Mucosa of stomach (tissue), 1 donor: ENCODE measurements at regions not wholly inside any gene's neighbourhood (a gene's known extent, or its start where the extent isn't known, plus 50 kb on each side); places are given as distances from the start of the nearest gene placed in this dataset.

Source experiments
- H3K27me3 ChIP-seq: one replicate; pipeline ENCODE4 v1.7.0; 2013; ENCODE audit warnings: mild to moderate bottlenecking, low read length; ENCODE audit not compliant: control insufficient read depth, insufficient read depth
- H3K36me3 ChIP-seq: one replicate; pipeline ENCODE4 v1.7.0; 2013; ENCODE audit warnings: low read length; ENCODE audit not compliant: control insufficient read depth, insufficient read depth
- H3K4me1 ChIP-seq: one replicate; pipeline ENCODE4 v1.7.0; 2013; ENCODE audit warnings: mild to moderate bottlenecking, low read length; ENCODE audit not compliant: control insufficient read depth, insufficient read depth
- H3K4me3 ChIP-seq: one replicate; pipeline ENCODE4 v1.7.0; 2013; ENCODE audit warnings: low read length
- H3K9ac ChIP-seq: one replicate; pipeline ENCODE4 v1.7.0; 2013; ENCODE audit warnings: mild to moderate bottlenecking, low read length, moderate library complexity
- H3K9me3 ChIP-seq: one replicate; pipeline ENCODE4 v1.7.0; 2013; ENCODE audit warnings: mild to moderate bottlenecking, low read length, moderate library complexity; ENCODE audit not compliant: control insufficient read depth
- donor health status: Pancreatic carcinoma.

- Histone ChIP-seq H3K4me1 (peaks cover 12% of the 10 kb centered on the region), H3K4me3 (no peak overlapping the region), H3K9me3 (no peaks in the 10 kb centered on the region), H3K27me3 (no peaks in the 10 kb centered on the region), H3K36me3 (no peaks in the 10 kb centered on the region), H3K9ac (no peak overlapping the region)
These were observed 421.2 kb upstream of the JARID2 start for GRCh38 chr6:14824484-14825275.

GRCh38 chr6:14826456-14826855, 419.4 kb upstream of the JARID2 start:
- no peak overlapping the region for H3K9ac ChIP-seq
- H3K9me3 ChIP-seq, result no peaks in the 10 kb centered on the region
- H3K36me3 ChIP-seq, result no peaks in the 10 kb centered on the region
- H3K4me3 ChIP-seq, result no peak overlapping the region
- peaks cover 8% of the 10 kb centered on the region for H3K4me1 ChIP-seq
- H3K27me3 ChIP-seq, result no peaks in the 10 kb centered on the region

GRCh38 chr6:14827354-14827753, 418.5 kb upstream of the JARID2 start:
- H3K4me3 ChIP-seq, result no peak overlapping the region
- H3K4me1 ChIP-seq, result peaks cover 8% of the 10 kb centered on the region
- H3K9ac ChIP-seq, result no peak overlapping the region
- no peaks in the 10 kb centered on the region for H3K9me3 ChIP-seq
- H3K36me3 ChIP-seq, result no peaks in the 10 kb centered on the region
- H3K27me3 ChIP-seq, result no peaks in the 10 kb centered on the region

GRCh38 chr6:14828201-14828611, 417.7 kb upstream of the JARID2 start:
- Histone ChIP-seq H3K27me3 (no peaks in the 10 kb centered on the region), H3K9me3 (no peaks in the 10 kb centered on the region), H3K9ac (no peak overlapping the region), H3K4me3 (no peak overlapping the region), H3K4me1 (peaks cover 8% of the 10 kb centered on the region), H3K36me3 (no peaks in the 10 kb centered on the region)

- no peak overlapping the region for H3K4me3 ChIP-seq
These were observed 414.8 kb upstream of the JARID2 start for GRCh38 chr6:14831070-14831469.

GRCh38 chr6:14831937-14832336, 413.9 kb upstream of the JARID2 start:
- no peaks in the 10 kb centered on the region for H3K9me3 ChIP-seq
- no peak overlapping the region for H3K9ac ChIP-seq
- no peak overlapping the region for H3K4me3 ChIP-seq
- H3K36me3 ChIP-seq, result no peaks in the 10 kb centered on the region
- no peaks in the 10 kb centered on the region for H3K4me1 ChIP-seq
- H3K27me3 ChIP-seq, result no peaks in the 10 kb centered on the region

More at GRCh38 chr6:14831070-14831469, 414.8 kb upstream of the JARID2 start:
- Histone ChIP-seq H3K4me1 (peaks cover 6% of the 10 kb centered on the region), H3K9ac (no peak overlapping the region), H3K36me3 (no peaks in the 10 kb centered on the region), H3K27me3 (no peaks in the 10 kb centered on the region), H3K9me3 (no peaks in the 10 kb centered on the region)

GRCh38 chr6:14832427-14832826, 413.4 kb upstream of the JARID2 start:
- Histone ChIP-seq H3K9me3 (no peaks in the 10 kb centered on the region), H3K4me1 (no peaks in the 10 kb centered on the region), H3K27me3 (no peaks in the 10 kb centered on the region), H3K4me3 (no peak overlapping the region), H3K36me3 (no peaks in the 10 kb centered on the region), H3K9ac (no peak overlapping the region)

- no peaks in the 10 kb centered on the region for H3K27me3 ChIP-seq
- H3K4me3 ChIP-seq, result no peak overlapping the region
- H3K9me3 ChIP-seq, result no peaks in the 10 kb centered on the region
- no peaks in the 10 kb centered on the region for H3K36me3 ChIP-seq
- no peak overlapping the region for H3K9ac ChIP-seq
- H3K4me1 ChIP-seq, result no peaks in the 10 kb centered on the region
These were observed 410.9 kb upstream of the JARID2 start for GRCh38 chr6:14834851-14835530.

- Histone ChIP-seq H3K4me1 (no peaks in the 10 kb centered on the region), H3K36me3 (no peaks in the 10 kb centered on the region), H3K9me3 (no peaks in the 10 kb centered on the region), H3K9ac (no peak overlapping the region), H3K27me3 (no peaks in the 10 kb centered on the region), H3K4me3 (no peak overlapping the region)
These were observed 408.4 kb upstream of the JARID2 start for GRCh38 chr6:14837435-14837834.

GRCh38 chr6:14838133-14838583, 407.7 kb upstream of the JARID2 start:
- Histone ChIP-seq H3K9ac (no peak overlapping the region), H3K4me3 (no peak overlapping the region), H3K4me1 (no peaks in the 10 kb centered on the region), H3K9me3 (no peaks in the 10 kb centered on the region), H3K36me3 (no peaks in the 10 kb centered on the region), H3K27me3 (no peaks in the 10 kb centered on the region)

GRCh38 chr6:14841901-14842421, 403.9 kb upstream of the JARID2 start:
- Histone ChIP-seq H3K4me3 (no peak overlapping the region), H3K4me1 (no peaks in the 10 kb centered on the region), H3K27me3 (no peaks in the 10 kb centered on the region), H3K9ac (no peak overlapping the region), H3K36me3 (no peaks in the 10 kb centered on the region), H3K9me3 (no peaks in the 10 kb centered on the region)

- Histone ChIP-seq H3K9ac (no peak overlapping the region), H3K9me3 (no peaks in the 10 kb centered on the region), H3K4me1 (no peaks in the 10 kb centered on the region), H3K36me3 (no peaks in the 10 kb centered on the region), H3K27me3 (no peaks in the 10 kb centered on the region), H3K4me3 (no peak overlapping the region)
These were observed 401.5 kb upstream of the JARID2 start for GRCh38 chr6:14844411-14844810.
